GM06990 (cell line): ENCODE measurements at regions not wholly inside any gene's neighbourhood (a gene's known extent, or its start where the extent isn't known, plus 50 kb on each side); places are given as distances from the start of the nearest gene placed in this dataset.
"Not testable (repeated sequence)": the region's sequence is repeated elsewhere in the genome, so short reads cannot be mapped to it uniquely, and the experiment has no call there.

ENCODE experiments used
- DNase-seq: peaks from one replicate; pipeline ENCODE4 v3.0.0-alpha.2; 2011; ENCODE audit not compliant: insufficient read length; ENCODE audit errors: extremely low read depth
- H3K27me3 ChIP-seq: replicated peaks from 2 replicates; pipeline ENCODE4 v1.6.0; 2011; ENCODE audit warnings: low read length; ENCODE audit not compliant: control insufficient read depth, insufficient read depth
- H3K36me3 ChIP-seq: 2 replicates; pipeline ENCODE4 v1.5.1; 2011; ENCODE audit warnings: low read length; ENCODE audit not compliant: control insufficient read depth, insufficient read depth
- H3K4me3 ChIP-seq: replicated peaks from 2 replicates; pipeline ENCODE4 v1.5.1; 2011; ENCODE audit warnings: low read depth, mild to moderate bottlenecking, control low read depth, low read length
- CTCF ChIP-seq: IDR thresholded peaks from 2 replicates; pipeline ENCODE4 v1.5.1; 2011; ENCODE audit warnings: low read length, control low read depth, mild to moderate bottlenecking, inconsistent platforms; ENCODE audit not compliant: insufficient read depth, poor library complexity, severe bottlenecking

DNA sequence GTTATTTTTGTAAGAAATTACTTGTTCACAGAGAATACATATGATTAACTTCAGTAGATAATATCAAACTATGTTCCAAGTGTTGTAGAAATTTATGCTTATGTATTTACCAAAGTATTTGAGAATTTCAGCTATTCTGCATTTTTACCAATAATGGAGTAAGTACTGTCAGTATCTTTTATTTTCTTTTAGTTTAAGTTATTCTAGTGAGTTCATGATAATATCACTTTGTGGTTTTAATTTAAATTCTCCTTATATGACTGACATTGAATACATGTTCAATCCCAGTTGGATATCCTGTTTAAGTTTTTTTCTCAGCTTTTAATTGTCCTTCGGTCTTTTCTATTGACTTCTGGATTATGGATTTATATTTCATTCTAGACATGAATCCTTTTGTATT, 1024.6 kb downstream of the EFNA5 start:
- Histone ChIP-seq H3K36me3 (no peaks in the 10 kb centered on the region), H3K27me3 (no peaks in the 10 kb centered on the region), H3K4me3 (no peak overlapping the region)
- no peak for TF ChIP-seq CTCF
- DNase-seq = no peak

DNA sequence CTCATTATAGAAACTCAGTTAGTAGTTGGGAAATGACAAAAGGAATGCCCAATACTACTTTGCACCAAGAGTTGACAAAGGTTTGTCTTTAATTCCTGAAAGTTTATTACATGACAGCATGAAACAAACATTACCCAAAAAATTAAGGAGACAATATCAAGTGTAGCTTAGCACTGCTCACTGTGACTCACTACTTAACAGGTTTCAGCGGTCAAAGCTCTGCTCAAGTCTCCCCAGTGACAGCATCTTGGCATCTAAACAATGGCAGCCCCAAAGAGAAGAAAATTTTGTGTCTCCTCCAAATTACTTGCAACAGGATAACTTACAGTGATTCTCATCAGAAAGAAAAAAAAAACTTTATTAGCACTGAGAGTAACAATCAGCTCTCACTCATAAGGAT, 1030.2 kb downstream of the EFNA5 start:
- no peak overlapping the region for H3K4me3 ChIP-seq
- no peaks in the 10 kb centered on the region for H3K27me3 ChIP-seq
- no peak for DNase-seq
- H3K36me3 ChIP-seq = no peaks in the 10 kb centered on the region
- TF ChIP-seq CTCF = no peak

GRCh38 chr5:106639488-106639887, 1031.2 kb downstream of the EFNA5 start:
- no peak for DNase-seq
- Histone ChIP-seq H3K27me3 (no peaks in the 10 kb centered on the region), H3K36me3 (no peaks in the 10 kb centered on the region), H3K4me3 (no peak overlapping the region)
- TF ChIP-seq CTCF = no peak

DNA sequence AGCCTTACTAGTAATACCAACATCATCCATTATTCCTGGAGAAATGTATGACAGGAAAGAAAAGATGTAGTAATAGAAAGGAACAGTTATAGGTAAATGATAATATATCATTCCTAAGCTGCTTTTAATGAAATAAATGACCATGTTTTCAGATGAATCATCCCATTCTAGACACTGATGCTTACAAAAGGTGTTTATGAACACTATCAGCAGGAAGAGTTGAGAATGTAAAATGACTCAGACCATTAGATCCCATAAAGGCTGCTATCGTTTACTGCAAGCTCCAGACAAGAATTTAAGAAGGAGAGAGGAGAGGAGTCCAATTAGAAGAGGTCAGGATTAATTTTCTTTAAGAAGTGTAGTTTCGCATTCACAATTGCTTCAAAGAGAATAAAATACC, 1033.5 kb downstream of the EFNA5 start:
- Histone ChIP-seq H3K27me3 (no peaks in the 10 kb centered on the region), H3K36me3 (no peaks in the 10 kb centered on the region), H3K4me3 (no peak overlapping the region)
- TF ChIP-seq CTCF = no peak
- no peak for DNase-seq

DNA sequence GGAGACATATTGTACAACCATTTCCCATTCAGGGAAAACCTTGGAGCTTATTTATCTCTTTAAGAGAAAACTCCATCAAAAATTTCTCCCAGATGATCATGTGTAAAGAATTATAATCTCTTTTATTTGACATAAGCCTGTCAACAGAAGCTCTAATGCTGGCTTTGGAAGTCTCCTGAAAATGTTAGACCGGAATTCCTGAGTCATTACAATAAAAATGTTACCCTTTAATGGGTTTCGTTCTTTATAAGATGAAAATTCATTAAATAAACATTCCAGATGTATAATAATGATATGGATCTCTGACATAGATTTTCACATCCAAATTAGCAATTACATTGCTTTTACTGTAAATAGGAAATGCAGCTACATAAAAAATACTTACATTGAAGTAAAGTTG, 1036.4 kb downstream of the EFNA5 start:
- H3K4me3 ChIP-seq = no peak overlapping the region
- DNase-seq = no peak
- H3K36me3 ChIP-seq = no peaks in the 10 kb centered on the region
- no peak for TF ChIP-seq CTCF
- no peaks in the 10 kb centered on the region for H3K27me3 ChIP-seq

DNA sequence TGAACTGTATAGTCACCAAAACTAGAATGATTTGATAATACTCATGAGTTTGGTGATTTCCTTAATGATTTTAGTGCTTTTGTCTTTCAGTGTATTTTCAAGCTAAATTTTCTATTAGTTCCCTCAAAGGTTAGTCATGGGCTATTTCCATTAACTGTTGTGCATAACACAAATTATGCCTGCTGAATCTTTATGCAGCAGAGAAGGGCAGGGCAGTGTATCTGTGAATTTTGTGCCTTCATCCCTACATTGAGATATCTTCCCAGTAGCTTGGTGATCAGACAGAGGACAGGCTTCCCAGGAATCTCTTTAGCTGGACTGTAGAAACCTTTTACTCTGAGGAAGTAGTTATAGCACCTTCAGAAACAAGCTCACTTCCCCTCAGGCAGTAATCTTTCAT, 1036.9 kb downstream of the EFNA5 start:
- TF ChIP-seq CTCF = no peak
- Histone ChIP-seq H3K27me3 (no peaks in the 10 kb centered on the region), H3K36me3 (no peaks in the 10 kb centered on the region), H3K4me3 (no peak overlapping the region)
- DNase-seq = no peak

DNA sequence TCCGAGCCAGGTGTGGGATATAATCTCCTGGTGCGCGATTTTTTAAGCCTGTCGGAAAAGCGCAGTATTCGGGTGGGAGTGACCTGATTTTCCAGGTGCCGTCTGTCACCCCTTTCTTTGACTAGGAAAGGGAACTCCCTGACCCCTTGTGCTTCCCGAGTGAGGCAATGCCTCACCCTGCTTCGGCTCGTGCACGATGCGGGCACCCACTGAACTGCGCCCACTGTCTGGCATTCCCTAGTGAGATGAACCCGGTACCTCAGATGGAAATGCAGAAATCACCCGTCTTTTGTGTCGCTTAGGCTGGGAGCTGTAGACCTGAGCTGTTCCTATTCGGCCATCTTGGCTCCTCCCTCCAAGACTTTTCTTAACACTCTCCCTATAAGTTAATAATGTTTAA, 1042.3 kb downstream of the EFNA5 start:
- not testable (repeated sequence) for H3K4me3 ChIP-seq, DNase-seq, H3K36me3 ChIP-seq, H3K27me3 ChIP-seq
